Stomach smooth muscle (tissue), 2 donors: ENCODE measurements at regions not wholly inside any gene's neighbourhood (a gene's known extent, or its start where the extent isn't known, plus 50 kb on each side); places are given as distances from the start of the nearest gene placed in this dataset.

ENCODE experiments used
- H3K27ac ChIP-seq: one replicate; pipeline ENCODE4 v1.7.0; 2013; ENCODE audit warnings: mild to moderate bottlenecking, low read length, inconsistent platforms
- H3K27me3 ChIP-seq, 2 donors: one replicate each; pipeline ENCODE4 v1.7.0; 2013; ENCODE audit warnings: low read length in 2 of 2; ENCODE audit not compliant: insufficient read depth in 2 of 2, control insufficient read depth in 1 of 2
- H3K36me3 ChIP-seq, 2 donors: one replicate each; pipeline ENCODE4 v1.7.0; 2013; ENCODE audit warnings: low read length in 2 of 2; ENCODE audit not compliant: control insufficient read depth in 2 of 2, insufficient read depth in 2 of 2
- H3K4me1 ChIP-seq: one replicate; pipeline ENCODE4 v1.7.0; 2013; ENCODE audit warnings: low read length; ENCODE audit not compliant: control insufficient read depth, insufficient read depth
- H3K4me3 ChIP-seq, 2 donors: one replicate each; pipeline ENCODE4 v1.7.0; 2013; ENCODE audit warnings: low read length in 2 of 2
- H3K9ac ChIP-seq, 2 donors: one replicate each; pipeline ENCODE4 v1.7.0; 2013; ENCODE audit warnings: low read length in 2 of 2, mild to moderate bottlenecking in 1 of 2
- H3K9me3 ChIP-seq, 2 donors: one replicate each; pipeline ENCODE4 v1.7.0; 2013; ENCODE audit warnings: low read length in 2 of 2; ENCODE audit not compliant: control insufficient read depth in 2 of 2
- donor health status: healthy.
- donor health status: Pancreatic carcinoma.

DNA sequence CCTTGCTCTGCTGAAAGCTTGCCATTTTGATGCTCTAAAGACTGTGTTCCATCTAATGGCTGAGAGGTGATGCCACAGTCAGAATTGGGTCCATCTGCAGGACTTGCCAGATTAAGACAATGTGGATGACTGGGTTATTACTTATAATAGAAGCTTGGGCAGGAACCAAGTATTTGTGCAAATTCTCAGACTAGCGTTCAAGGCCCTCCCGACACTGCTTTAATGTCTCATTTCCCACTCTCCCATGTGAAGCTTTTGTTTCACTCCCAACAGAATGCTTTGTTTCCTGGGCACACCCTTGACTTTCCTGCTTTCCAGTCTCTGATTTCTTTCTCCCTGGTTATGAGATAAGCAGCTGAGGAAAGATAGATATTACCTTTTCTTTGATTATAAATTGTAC, 215.8 kb downstream of the KCNS3 start:
- Histone ChIP-seq H3K4me3 (no peak overlapping the region), H3K9ac (no peak overlapping the region), H3K27ac (no peak overlapping the region), H3K4me1 (peaks cover 2% of the 10 kb centered on the region), H3K9me3 (no peaks in the 10 kb centered on the region), H3K27me3 (no peaks in the 10 kb centered on the region), H3K36me3 (no peaks in the 10 kb centered on the region)

DNA sequence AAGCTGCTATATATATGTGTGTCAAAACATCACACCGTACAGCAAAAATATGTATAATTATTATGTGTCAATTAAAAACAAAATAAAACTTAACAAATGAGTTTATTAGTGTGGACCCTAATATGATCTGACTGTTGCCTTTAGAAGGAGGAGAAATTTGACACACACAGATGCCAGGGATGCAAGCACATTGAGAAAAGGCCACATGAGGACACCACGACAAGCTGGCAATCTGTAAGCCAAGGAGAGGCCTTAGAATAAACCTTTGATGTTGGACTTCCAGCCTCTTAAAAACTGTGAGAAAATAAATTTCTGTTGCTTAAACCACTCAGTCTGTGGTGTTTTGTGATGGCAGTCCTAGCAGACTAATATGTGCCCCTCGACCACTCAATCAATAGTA, 214.7 kb downstream of the KCNS3 start:
- Histone ChIP-seq H3K4me1 (peaks cover 2% of the 10 kb centered on the region), H3K27ac (no peak overlapping the region), H3K36me3 (no peaks in the 10 kb centered on the region), H3K9ac (no peak overlapping the region), H3K27me3 (no peaks in the 10 kb centered on the region), H3K4me3 (no peak overlapping the region), H3K9me3 (no peaks in the 10 kb centered on the region)

DNA sequence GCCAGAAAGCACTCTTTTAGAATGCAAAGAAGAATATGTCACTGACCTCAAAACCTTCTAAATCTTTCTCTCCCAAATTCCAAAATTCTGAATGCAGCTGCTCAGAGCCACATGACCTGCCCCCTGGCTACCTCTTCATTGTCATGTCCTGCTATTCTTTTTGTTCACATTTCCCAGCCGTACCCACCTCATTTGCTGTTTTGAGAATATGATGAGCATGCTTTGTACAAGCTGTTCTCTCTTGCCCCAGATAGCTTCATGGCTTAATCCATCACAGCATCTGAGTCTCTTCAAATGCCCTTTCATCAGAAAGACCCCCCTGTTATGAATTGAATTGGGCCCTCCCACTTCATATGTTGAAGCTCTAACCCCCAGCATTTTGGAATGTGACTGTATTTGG, 214.3 kb downstream of the KCNS3 start:
- Histone ChIP-seq H3K4me1 (peaks cover 2% of the 10 kb centered on the region), H3K9me3 (no peaks in the 10 kb centered on the region), H3K36me3 (no peaks in the 10 kb centered on the region), H3K27me3 (no peaks in the 10 kb centered on the region), H3K27ac (no peak overlapping the region), H3K4me3 (no peak overlapping the region), H3K9ac (no peak overlapping the region)

DNA sequence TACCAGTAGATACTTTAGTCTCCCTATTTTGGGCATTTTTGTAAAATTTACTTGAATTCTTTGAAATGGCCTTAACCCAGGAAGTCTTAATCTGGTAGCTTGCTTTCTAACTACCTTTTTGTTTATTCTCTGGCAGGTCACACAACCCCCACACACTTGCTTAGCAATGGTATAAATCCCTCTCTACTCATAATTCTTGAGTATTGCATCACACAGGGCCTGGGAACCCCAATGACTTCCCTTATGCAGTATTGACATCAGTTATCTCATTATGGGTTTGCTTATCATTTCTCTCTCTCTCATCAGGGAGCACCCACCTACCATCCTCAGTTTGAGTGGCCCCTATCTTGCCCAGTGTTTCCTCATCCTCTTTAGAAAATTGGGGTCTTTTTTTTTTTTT, 207.1 kb downstream of the KCNS3 start:
- Histone ChIP-seq H3K9ac (no peak overlapping the region), H3K4me3 (no peak overlapping the region), H3K9me3 (no peaks in the 10 kb centered on the region), H3K36me3 (no peaks in the 10 kb centered on the region), H3K27me3 (no peaks in the 10 kb centered on the region), H3K4me1 (no peaks in the 10 kb centered on the region), H3K27ac (no peak overlapping the region)

DNA sequence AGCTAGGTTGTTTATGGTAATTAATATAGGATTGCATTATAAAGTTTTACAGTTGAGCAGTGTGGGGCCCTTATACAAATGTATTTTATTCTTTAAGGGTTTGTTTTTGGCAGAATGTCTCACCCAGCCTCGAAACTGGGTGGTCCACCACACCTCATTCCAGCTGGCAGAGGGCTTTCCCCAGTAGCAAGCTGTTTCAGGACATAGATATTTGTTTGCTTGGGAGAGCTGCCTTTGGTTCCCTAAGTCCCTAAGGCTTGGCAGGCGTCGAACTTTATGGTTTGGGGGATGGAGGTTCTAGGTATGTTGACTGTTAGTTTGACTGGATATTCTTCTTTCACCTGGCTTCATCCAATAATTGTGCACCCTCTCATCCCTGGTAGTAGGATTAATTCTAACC, 205.9 kb downstream of the KCNS3 start:
- Histone ChIP-seq H3K27me3 (no peaks in the 10 kb centered on the region), H3K4me1 (no peaks in the 10 kb centered on the region), H3K36me3 (no peaks in the 10 kb centered on the region)

DNA sequence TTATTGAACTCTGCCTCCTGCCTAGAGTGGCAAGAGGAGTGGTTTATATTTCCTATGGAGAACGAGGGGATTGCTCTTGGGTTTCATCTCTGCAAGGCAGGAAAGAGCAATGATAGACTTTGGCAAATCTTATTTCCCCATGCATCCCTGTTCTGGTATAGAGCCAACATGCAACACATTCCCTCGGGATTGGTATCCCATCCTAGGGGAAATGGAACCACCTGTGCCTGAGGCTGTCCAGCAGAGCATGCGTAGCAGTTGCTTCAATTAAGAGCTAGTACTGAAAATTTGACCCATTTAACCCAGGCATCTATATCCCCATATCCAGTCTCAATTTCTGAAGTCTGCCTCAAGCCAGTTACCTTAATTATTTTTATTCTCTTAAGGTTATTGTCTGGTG, 205.3 kb downstream of the KCNS3 start:
- Histone ChIP-seq H3K27ac (no peak overlapping the region), H3K4me1 (no peaks in the 10 kb centered on the region), H3K9ac (no peak overlapping the region), H3K27me3 (no peaks in the 10 kb centered on the region), H3K4me3 (no peak overlapping the region), H3K9me3 (no peaks in the 10 kb centered on the region), H3K36me3 (no peaks in the 10 kb centered on the region)

More for the DNA sequence above, 205.9 kb downstream of the KCNS3 start:
- H3K9ac ChIP-seq, result no peak overlapping the region
- no peak overlapping the region for H3K27ac ChIP-seq
- H3K9me3 ChIP-seq, result no peaks in the 10 kb centered on the region
- no peak overlapping the region for H3K4me3 ChIP-seq

DNA sequence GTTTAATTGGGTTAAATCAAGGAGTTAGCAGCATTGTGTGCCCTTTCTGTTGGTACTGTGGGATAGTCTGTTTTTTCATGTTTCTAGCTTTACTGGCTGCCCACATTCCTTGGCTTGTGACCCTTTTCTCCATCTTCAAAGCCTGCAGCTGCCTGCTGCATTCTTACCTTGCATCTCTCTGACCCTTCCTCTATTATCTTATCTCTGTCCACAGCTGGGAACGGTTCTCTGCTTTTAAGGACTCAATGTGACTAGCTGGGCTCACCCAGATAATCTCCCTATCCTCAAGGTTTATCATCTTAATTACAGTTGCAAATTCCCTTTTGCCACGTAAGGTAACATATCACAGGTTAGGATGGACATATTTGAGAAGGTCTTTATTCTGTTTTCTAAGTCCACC, 199.7 kb downstream of the KCNS3 start:
- H3K27me3 ChIP-seq, result no peaks in the 10 kb centered on the region
- peaks cover 6% of the 10 kb centered on the region for H3K4me1 ChIP-seq
- no peak overlapping the region for H3K27ac ChIP-seq
- no peak overlapping the region for H3K9ac ChIP-seq
- no peaks in the 10 kb centered on the region for H3K36me3 ChIP-seq
- no peak overlapping the region for H3K4me3 ChIP-seq
- H3K9me3 ChIP-seq, result no peaks in the 10 kb centered on the region

DNA sequence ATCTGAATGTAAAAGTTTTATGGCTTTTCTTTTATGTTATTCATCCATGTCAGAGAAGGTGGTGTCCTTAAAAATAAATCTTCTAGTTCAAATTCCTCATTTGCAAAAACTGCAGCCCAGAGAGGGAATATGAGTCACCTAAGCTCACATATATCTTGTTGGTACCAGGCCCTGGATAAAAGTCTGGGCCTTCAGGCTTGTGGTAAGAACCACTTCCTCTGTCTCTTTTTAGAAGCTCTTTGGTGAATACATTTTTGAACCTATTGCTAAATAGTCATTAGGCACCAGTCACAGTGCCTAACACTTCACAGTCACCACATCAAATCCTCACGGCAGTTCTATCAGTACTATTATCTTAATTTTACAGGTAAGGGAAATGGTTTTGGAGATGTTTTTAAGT, 199.2 kb downstream of the KCNS3 start:
- H3K27me3 ChIP-seq, result no peaks in the 10 kb centered on the region
- no peaks in the 10 kb centered on the region for H3K9me3 ChIP-seq
- H3K27ac ChIP-seq, result no peak overlapping the region
- H3K4me1 ChIP-seq, result peaks cover 6% of the 10 kb centered on the region
- no peaks in the 10 kb centered on the region for H3K36me3 ChIP-seq
- no peak overlapping the region for H3K9ac ChIP-seq
- no peak overlapping the region for H3K4me3 ChIP-seq

DNA sequence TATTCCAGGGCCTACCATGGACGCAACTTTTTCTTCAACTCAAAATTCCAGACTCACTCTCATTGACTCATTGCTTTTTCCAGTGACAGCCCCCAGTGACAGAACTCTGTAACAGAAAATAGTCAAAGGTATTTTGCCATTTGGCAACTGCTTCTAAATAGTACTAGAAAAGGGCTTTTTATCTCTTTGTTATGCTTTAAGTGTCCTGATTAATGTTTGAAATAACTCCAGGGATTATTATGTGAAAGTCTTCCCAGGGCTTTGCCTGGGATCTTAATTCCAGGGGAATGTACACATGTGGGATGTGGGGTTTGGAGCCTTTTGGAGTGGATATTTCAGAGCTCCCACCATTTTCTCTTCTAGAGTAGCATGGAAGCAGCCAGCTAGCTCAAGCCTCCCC, 198.8 kb downstream of the KCNS3 start:
- Histone ChIP-seq H3K9me3 (no peaks in the 10 kb centered on the region), H3K4me3 (no peak overlapping the region), H3K4me1 (peaks cover 6% of the 10 kb centered on the region), H3K9ac (no peak overlapping the region), H3K36me3 (no peaks in the 10 kb centered on the region), H3K27me3 (no peaks in the 10 kb centered on the region), H3K27ac (peak overlapping the region; percentile 6)

DNA sequence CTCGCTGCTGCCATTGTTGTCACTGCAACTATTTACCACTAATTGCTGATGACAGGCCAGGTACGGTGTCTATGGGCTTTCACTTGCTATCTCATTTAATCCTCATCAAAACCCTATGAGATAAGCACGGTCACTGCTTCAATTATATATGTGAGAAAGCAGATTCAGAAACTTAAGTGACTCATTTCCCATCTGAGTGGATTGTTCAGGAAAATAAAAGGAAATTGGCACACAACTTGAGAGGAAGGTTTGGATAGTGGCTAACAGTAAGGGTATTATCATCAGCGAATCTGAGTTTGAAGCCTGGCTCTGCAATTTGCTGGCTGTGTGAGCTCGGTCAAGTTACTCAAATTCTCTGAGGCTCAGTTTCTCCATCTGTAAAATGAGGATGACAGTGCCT, 196.0 kb downstream of the KCNS3 start:
- H3K4me1 ChIP-seq, result peaks cover 6% of the 10 kb centered on the region
- no peaks in the 10 kb centered on the region for H3K27me3 ChIP-seq
- H3K9ac ChIP-seq, result no peak overlapping the region
- no peaks in the 10 kb centered on the region for H3K9me3 ChIP-seq
- H3K4me3 ChIP-seq, result no peak overlapping the region
- no peaks in the 10 kb centered on the region for H3K36me3 ChIP-seq
- no peak overlapping the region for H3K27ac ChIP-seq

DNA sequence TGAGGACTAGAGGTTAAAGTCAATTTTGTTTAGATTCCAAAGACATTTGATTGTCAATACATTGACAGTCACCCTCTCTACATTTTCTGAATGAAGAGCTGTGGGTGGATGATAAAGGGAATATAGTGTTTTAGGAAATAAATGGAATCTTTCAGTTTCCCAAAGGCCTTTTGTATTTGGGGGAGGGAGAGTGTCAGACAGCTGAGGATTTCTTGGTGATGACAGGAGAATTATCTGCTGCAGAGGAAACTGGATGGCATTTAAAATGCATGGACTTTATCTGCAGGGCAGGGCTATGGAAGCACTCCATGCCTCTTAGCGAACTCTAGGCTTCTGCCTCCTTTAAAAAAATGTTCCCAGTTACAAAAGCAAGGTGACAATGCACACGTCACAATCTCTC, 195.1 kb downstream of the KCNS3 start:
- no peak overlapping the region for H3K9ac ChIP-seq
- no peaks in the 10 kb centered on the region for H3K27me3 ChIP-seq
- no peak overlapping the region for H3K4me3 ChIP-seq
- H3K9me3 ChIP-seq, result no peaks in the 10 kb centered on the region
- peaks cover 6% of the 10 kb centered on the region for H3K4me1 ChIP-seq
- no peak overlapping the region for H3K27ac ChIP-seq
- H3K36me3 ChIP-seq, result no peaks in the 10 kb centered on the region
